H1 (cell line): ENCODE measurements at regions not wholly inside any gene's neighbourhood (a gene's known extent, or its start where the extent isn't known, plus 50 kb on each side); places are given as distances from the start of the nearest gene placed in this dataset.

Experiments
- CTCF ChIA-PET: fragments of 300-600 bp; sonication (Branson Sonifier 250); formaldehyde crosslinking; loops from one replicate; lab custom pipeline; 2021; ENCODE audit not compliant: partially characterized antibody; lab: Charles Lee
- POLR2A ChIA-PET: fragments of 300-600 bp; sonication (Branson Sonifier 250); formaldehyde crosslinking; loops from one replicate; lab custom pipeline; 2021; ENCODE audit warnings: inconsistent platforms; ENCODE audit not compliant: partially characterized antibody; lab: Charles Lee
- DNase-seq, 2 experiments: peaks; one replicate each; pipeline versions ENCODE4 v3.0.0 to v3.0.0-alpha.2; 2010 to 2022; ENCODE audit warnings: low spot score in 2 of 2, low read depth in 1 of 2, mixed read lengths in 1 of 2
- FAIRE-seq: peaks from 2 replicates; lab custom pipeline; 2011; peaks lifted over from hg19 to GRCh38; lab: Jason Lieb, UNC
- H2AFZ ChIP-seq: 2 replicates; pipeline ENCODE4 v1.8.1; 2012; ENCODE audit warnings: low read length, inconsistent platforms
- H2AK5ac ChIP-seq: 2 replicates; pipeline ENCODE4 v1.6.1; 2013; ENCODE audit warnings: low read depth, low read length
- H2BK120ac ChIP-seq: replicated peaks from 2 replicates; pipeline ENCODE3; 2013; ENCODE audit warnings: low read depth, low read length, inconsistent platforms
- H2BK12ac ChIP-seq: 2 replicates; pipeline ENCODE4 v1.6.1; 2013; ENCODE audit warnings: low read depth, low read length
- H2BK15ac ChIP-seq: 2 replicates; pipeline ENCODE4 v1.6.1; 2013; ENCODE audit warnings: low read length
- H2BK20ac ChIP-seq: 2 replicates; pipeline ENCODE4 v1.6.1; 2013; ENCODE audit warnings: low read length
- H2BK5ac ChIP-seq: 2 replicates; pipeline ENCODE4 v1.6.1; 2013; ENCODE audit warnings: low read depth, low read length
- H3K14ac ChIP-seq: 2 replicates; pipeline ENCODE4 v1.6.1; 2013; ENCODE audit warnings: inconsistent platforms; ENCODE audit not compliant: insufficient read length
- H3K18ac ChIP-seq: 2 replicates; pipeline ENCODE4 v1.6.1; 2013; ENCODE audit warnings: low read length; ENCODE audit errors: extremely low read depth
- H3K23ac ChIP-seq: 2 replicates; pipeline ENCODE4 v1.6.1; 2013; ENCODE audit warnings: inconsistent platforms; ENCODE audit not compliant: insufficient read length
- H3K23me2 ChIP-seq: 2 replicates; pipeline ENCODE4 v1.6.1; 2013; ENCODE audit warnings: low read depth, low read length
- H3K27ac ChIP-seq: 2 replicates; pipeline ENCODE4 v1.6.1; 2011; ENCODE audit warnings: low read depth, low read length, inconsistent platforms
- H3K27me3 ChIP-seq, 4 experiments: replicated peaks in 1 of 4; 1 replicate in 1 of 4; 2 replicates in 3 of 4; pipeline versions ENCODE4 v1.6.1 to v1.8.1; 2011 to 2013; ENCODE audit warnings: low read length in 3 of 4, mild to moderate bottlenecking in 3 of 4, inconsistent platforms in 2 of 4, mixed read lengths in 2 of 4, moderate library complexity in 1 of 4; ENCODE audit not compliant: control insufficient read depth in 3 of 4, insufficient read depth in 3 of 4; ENCODE audit errors: extremely low read depth in 1 of 4
- H3K36me3 ChIP-seq, 4 experiments: 2 replicates each; pipeline versions ENCODE4 v1.6.1 to v1.8.1; 2011 to 2013; ENCODE audit warnings: mild to moderate bottlenecking in 4 of 4, low read length in 3 of 4, moderate library complexity in 2 of 4, control low read depth in 1 of 4, inconsistent platforms in 1 of 4; ENCODE audit not compliant: insufficient read depth in 4 of 4, control insufficient read depth in 2 of 4
- H3K4ac ChIP-seq: replicated peaks from 2 replicates; pipeline ENCODE3; 2013; ENCODE audit warnings: low read length, low read depth, mixed read lengths, inconsistent platforms; ENCODE audit not compliant: insufficient read length
- H3K4me1 ChIP-seq, 4 experiments: replicated peaks in 1 of 4; 1 replicate in 1 of 4; 2 replicates in 3 of 4; pipeline versions ENCODE4 v1.6.1 to v1.8.1; 2011 to 2013; ENCODE audit warnings: low read length in 3 of 4, inconsistent platforms in 2 of 4, mixed read lengths in 1 of 4; ENCODE audit not compliant: insufficient read depth in 4 of 4, control insufficient read depth in 3 of 4
- H3K4me2 ChIP-seq, 2 experiments: 2 replicates each; pipeline versions ENCODE4 v1.6.1 to v1.8.1; 2011 to 2013; ENCODE audit warnings: low read depth in 2 of 2, low read length in 2 of 2, control low read depth in 1 of 2, inconsistent platforms in 1 of 2, mild to moderate bottlenecking in 1 of 2; ENCODE audit not compliant: insufficient read depth in 1 of 2
- H3K4me3 ChIP-seq, 4 experiments: fragments of 200-600, 300-600 bp in 1 of 4; sonication (generic), shearing (Covaris generic), sonication (Bioruptor Twin) in 1 of 4; 2 replicates each; pipeline versions ENCODE4 v1.5.1 to v1.8.1; 2011 to 2016; ENCODE audit warnings: low read length in 4 of 4, low read depth in 3 of 4, control low read depth in 2 of 4, inconsistent platforms in 2 of 4, mild to moderate bottlenecking in 2 of 4, mixed read lengths in 1 of 4, moderate library complexity in 1 of 4; ENCODE audit not compliant: insufficient read depth in 2 of 4; ENCODE audit errors: extremely low read depth in 1 of 4
- H3K56ac ChIP-seq: replicated peaks from 2 replicates; pipeline ENCODE3; 2013; ENCODE audit warnings: low read depth, mild to moderate bottlenecking, mixed read lengths, low read length, inconsistent platforms; ENCODE audit not compliant: insufficient read length
- H3K79me1 ChIP-seq: 2 replicates; pipeline ENCODE4 v1.6.1; 2013; ENCODE audit warnings: low read depth, low read length, control low read depth
- H3K79me2 ChIP-seq, 2 experiments: 2 replicates each; pipeline versions ENCODE4 v1.6.1 to v1.8.1; 2012 to 2013; ENCODE audit warnings: low read length in 2 of 2, mild to moderate bottlenecking in 2 of 2, inconsistent platforms in 1 of 2; ENCODE audit not compliant: insufficient read depth in 2 of 2, control insufficient read depth in 1 of 2
- H3K9ac ChIP-seq, 4 experiments: replicated peaks in 1 of 4; 1 replicate in 1 of 4; 2 replicates in 3 of 4; pipeline versions ENCODE4 v1.6.1 to v1.8.1; 2011 to 2013; ENCODE audit warnings: low read depth in 3 of 4, low read length in 3 of 4, control low read depth in 2 of 4, mild to moderate bottlenecking in 2 of 4, moderate library complexity in 2 of 4, inconsistent platforms in 1 of 4; ENCODE audit errors: extremely low read depth in 1 of 4
- H3K9me3 ChIP-seq, 2 experiments: 2 replicates each; pipeline versions ENCODE4 v1.6.1 to v1.8.1; 2012 to 2013; ENCODE audit warnings: mild to moderate bottlenecking in 2 of 2, moderate library complexity in 2 of 2, control low read depth in 1 of 2, inconsistent platforms in 1 of 2, low read depth in 1 of 2, low read length in 1 of 2, mixed read lengths in 1 of 2; ENCODE audit not compliant: insufficient read depth in 2 of 2
- H4K20me1 ChIP-seq, 2 experiments: replicated peaks in 1 of 2; 2 replicates each; pipeline versions ENCODE3 to v1.8.1; 2011 to 2013; ENCODE audit warnings: inconsistent platforms in 2 of 2, low read length in 2 of 2, mild to moderate bottlenecking in 1 of 2; ENCODE audit not compliant: insufficient read depth in 2 of 2, control insufficient read depth in 1 of 2
- H4K5ac ChIP-seq: 2 replicates; pipeline ENCODE4 v1.6.1; 2013; ENCODE audit warnings: low read length, low read depth, mixed read lengths, inconsistent platforms; ENCODE audit not compliant: insufficient read length
- H4K8ac ChIP-seq: 2 replicates; pipeline ENCODE4 v1.8.0; 2013; ENCODE audit warnings: mild to moderate bottlenecking, moderate library complexity, low read length, inconsistent platforms; ENCODE audit not compliant: insufficient read depth; ENCODE audit errors: extremely low read depth
- H4K91ac ChIP-seq: replicated peaks from 2 replicates; pipeline ENCODE3; 2013; ENCODE audit warnings: low read length, mixed read lengths, inconsistent platforms; ENCODE audit not compliant: insufficient read length
- CBX8 ChIP-seq: fragments of 300-800, 300-1000 bp; sonication (generic); IDR thresholded peaks from 2 replicates; pipeline ENCODE4 v1.7.1; 2016; ENCODE audit warnings: low read depth, low read length, borderline replicate concordance
- CREB1 ChIP-seq: IDR thresholded peaks from 2 replicates; pipeline ENCODE4 v1.6.1; 2012; ENCODE audit warnings: inconsistent platforms
- EGR1 ChIP-seq: IDR thresholded peaks from 2 replicates; pipeline ENCODE4 v1.6.1; 2011; ENCODE audit warnings: low read depth, low read length, borderline replicate concordance
- EP300 ChIP-seq, 2 experiments: IDR thresholded peaks; 1 replicate in 1 of 2; 2 replicates in 1 of 2; pipeline ENCODE4 v1.6.1; 2011 to 2012; ENCODE audit warnings: low read depth in 2 of 2, low read length in 2 of 2, mild to moderate bottlenecking in 2 of 2, borderline replicate concordance in 1 of 2, inconsistent platforms in 1 of 2, moderate library complexity in 1 of 2
- EZH2 ChIP-seq: fragments of 200-600 bp; sonication (generic); IDR thresholded peaks from 2 replicates; pipeline ENCODE4 v1.7.1; 2012; ENCODE audit warnings: low read depth, mild to moderate bottlenecking, moderate library complexity, low read length, inconsistent platforms; ENCODE audit not compliant: severe bottlenecking
- KDM1A ChIP-seq: fragments of 200-600, 300-600 bp; sonication (generic); IDR thresholded peaks from 2 replicates; pipeline ENCODE4 v1.7.1; 2016; ENCODE audit warnings: mild to moderate bottlenecking, low read length, borderline replicate concordance
- MAX ChIP-seq: IDR thresholded peaks from 2 replicates; pipeline ENCODE4 v1.6.1; 2012; ENCODE audit warnings: inconsistent platforms
- POLR2AphosphoS5 ChIP-seq: IDR thresholded peaks from 2 replicates; pipeline ENCODE4 v1.6.1; 2011; ENCODE audit warnings: low read depth, low read length
- POU5F1 ChIP-seq: IDR thresholded peaks from 2 replicates; pipeline ENCODE4 v1.6.1; 2011; ENCODE audit warnings: low read depth, mild to moderate bottlenecking, low read length, moderate library complexity
- RNF2 ChIP-seq: fragments of 200-900, 300-1000 bp; sonication (generic); IDR thresholded peaks from 2 replicates; pipeline ENCODE4 v1.7.1; 2016; ENCODE audit warnings: borderline replicate concordance, low read depth, mild to moderate bottlenecking, antibody characterized with exemption, low read length; ENCODE audit not compliant: poor library complexity, severe bottlenecking; ENCODE audit errors: missing control alignments
- SIRT6 ChIP-seq: IDR thresholded peaks from one replicate; pipeline ENCODE4 v1.7.1; 2012; ENCODE audit warnings: low read length, inconsistent platforms
- SIX5 ChIP-seq: IDR thresholded peaks from 2 replicates; pipeline ENCODE4 v1.6.1; 2011; ENCODE audit warnings: mild to moderate bottlenecking, low read depth, low read length
- SP1 ChIP-seq: IDR thresholded peaks from 2 replicates; pipeline ENCODE4 v1.6.1; 2011; ENCODE audit warnings: low read depth, low read length
- TCF12 ChIP-seq: IDR thresholded peaks from 2 replicates; pipeline ENCODE4 v1.6.1; 2011; ENCODE audit warnings: low read depth, mild to moderate bottlenecking, low read length

GRCh38 chr4:101727238-101727637 lies 63.3 kb upstream of the BANK1 start:
- Histone ChIP-seq H3K56ac (no peak overlapping the region), H2BK12ac (no peak overlapping the region), H3K4me1 (no peaks in the 10 kb centered on the region), H3K9me3 (no peaks in the 10 kb centered on the region), H3K27me3 (no peaks in the 10 kb centered on the region; a peak in 1 of 7 replicates), H3K27ac (no peak overlapping the region), H3K4me2 (no peak overlapping the region), H2BK20ac (no peak overlapping the region), H2AFZ (no peak overlapping the region), H3K14ac (no peak overlapping the region), H2BK120ac (no peak overlapping the region), H3K4ac (no peak overlapping the region), H2BK15ac (no peak overlapping the region), H3K79me2 (no peaks in the 10 kb centered on the region), H3K79me1 (no peaks in the 10 kb centered on the region), H3K18ac (no peak overlapping the region), H2AK5ac (no peak overlapping the region), H3K23ac (no peak overlapping the region), H3K23me2 (no peaks in the 10 kb centered on the region), H4K91ac (no peak overlapping the region), H3K4me3 (no peak overlapping the region), H2BK5ac (no peak overlapping the region), H4K20me1 (no peaks in the 10 kb centered on the region), H3K9ac (no peak overlapping the region), H3K36me3 (no peaks in the 10 kb centered on the region), H4K8ac (no peak overlapping the region), H4K5ac (no peak overlapping the region)
- CTCF ChIA-PET: no interaction called here
- POLR2A ChIA-PET: no interaction called here
- TF ChIP-seq TCF12 (no peak), EZH2 (no peak), POU5F1 (no peak), CREB1 (no peak), CBX8 (no peak), SIX5 (no peak), SIRT6 (no peak), EGR1 (no peak), SP1 (no peak), EP300 (IDR thresholded peaks at IDR 0.05; ENCODE audit: borderline replicate concordance in 1 of 2, low read depth in 2 of 2, low read length in 2 of 2) (no peak), MAX (no peak), KDM1A (no peak), POLR2AphosphoS5 (no peak), RNF2 (no peak)
- no peak for DNase-seq
- FAIRE-seq: no peak
